HG03025 (cell line): ENCODE measurements at regions not wholly inside any gene's neighbourhood (a gene's known extent, or its start where the extent isn't known, plus 50 kb on each side); places are given as distances from the start of the nearest gene placed in this dataset.

Experiments used
- ATAC-seq: cut with Tn5 transposase; IDR thresholded peaks from one replicate; pipeline ENCODE4 v1.9.1; 2021; ENCODE audit warnings: mild to moderate bottlenecking, moderate library complexity; ENCODE audit not compliant: unreplicated experiment, low FRiP score

DNA sequence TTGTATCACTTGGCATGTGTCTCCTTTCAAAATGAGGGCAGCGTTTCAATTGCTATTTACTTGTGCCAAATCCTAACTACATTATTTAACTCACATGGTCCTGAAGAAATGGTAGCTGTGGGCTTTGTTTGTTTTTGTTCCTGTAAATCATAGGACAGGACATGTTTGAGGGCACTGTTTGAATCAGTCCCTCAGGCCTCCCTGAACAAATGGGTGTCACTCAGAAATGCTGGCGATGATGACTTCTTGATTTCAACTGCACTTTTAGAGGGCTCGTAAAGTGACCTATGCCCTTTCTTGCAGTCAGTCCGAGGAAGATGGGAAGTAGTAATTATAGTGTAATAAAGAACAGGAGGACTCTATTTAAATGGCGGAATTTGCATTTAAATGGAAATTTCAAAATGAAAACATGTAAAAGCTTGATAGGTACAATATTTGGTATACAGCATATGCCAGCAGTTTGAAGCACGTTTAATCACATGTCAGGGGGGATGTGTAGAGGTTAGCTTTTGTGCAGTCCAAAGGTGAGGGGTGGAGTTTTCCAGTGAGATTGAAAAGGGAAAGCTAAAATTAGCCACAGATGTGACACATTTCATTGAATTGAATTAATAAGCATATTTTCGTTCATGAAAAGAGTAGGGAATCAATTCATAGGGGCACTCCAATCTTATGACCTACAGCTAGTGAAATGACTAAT lies 1958.7 kb upstream of the IGFBP7 start:
- no peak for ATAC-seq

DNA sequence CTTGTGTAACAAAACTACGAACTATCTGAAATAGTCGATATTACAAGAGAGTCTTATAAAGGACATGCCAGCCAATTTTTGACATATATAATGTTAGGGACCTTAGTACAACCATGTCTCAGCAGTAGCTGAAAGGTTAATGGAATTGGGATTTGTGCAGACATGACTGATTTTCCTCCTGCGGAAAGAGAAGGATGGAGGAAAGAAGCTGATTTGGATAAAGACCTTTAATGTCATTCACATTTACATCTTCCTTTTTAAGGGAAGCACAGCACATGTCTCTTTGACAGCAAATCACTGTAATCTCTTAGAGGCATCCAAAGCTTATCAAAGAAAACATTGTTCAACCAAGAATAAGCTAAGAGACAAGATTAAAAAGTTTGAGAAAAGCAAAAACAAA lies 1976.2 kb upstream of the IGFBP7 start:
- ATAC-seq: no peak

- no peak for ATAC-seq
These were observed 1981.3 kb upstream of the IGFBP7 start for GRCh38 chr4:59091146-59092142.

DNA sequence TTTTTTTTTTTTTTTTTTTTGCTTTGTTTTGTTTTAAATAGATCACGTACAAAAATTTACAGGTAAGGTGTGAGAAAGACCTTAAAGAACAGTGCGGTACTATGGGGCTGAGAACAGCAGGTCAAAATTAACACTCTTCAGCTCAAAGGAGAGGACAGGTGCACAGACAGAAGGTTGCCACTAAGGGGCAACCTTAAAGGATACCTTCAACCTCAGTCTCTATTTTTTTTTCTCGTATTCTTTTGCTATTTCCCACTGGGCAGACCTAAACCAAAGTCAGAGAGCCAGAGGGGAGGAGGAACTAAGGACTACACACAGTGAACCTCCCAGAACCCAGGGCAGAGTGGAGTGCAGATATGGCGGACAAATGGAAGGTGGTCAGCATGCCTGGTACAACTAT lies 1984.3 kb upstream of the IGFBP7 start:
- ATAC-seq: no peak

DNA sequence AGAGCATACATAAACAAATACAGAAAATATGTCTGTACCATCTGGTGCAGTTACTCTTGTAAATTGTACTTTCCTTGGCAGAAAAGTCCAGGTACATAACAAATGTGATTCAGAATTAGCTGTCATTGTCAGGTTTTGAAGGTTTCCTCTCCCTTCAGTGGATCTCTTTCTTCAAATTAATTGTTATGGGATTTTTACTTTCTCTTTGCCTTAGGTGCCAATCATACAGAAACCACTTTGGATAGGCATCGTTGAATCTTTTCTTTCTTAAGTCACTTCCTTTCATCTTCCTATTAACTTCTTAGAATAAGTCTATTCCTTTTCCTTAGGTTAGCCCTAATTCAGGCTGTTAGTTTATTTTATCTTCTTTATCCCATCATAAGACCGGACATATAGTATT lies 1992.1 kb upstream of the IGFBP7 start:
- ATAC-seq: no peak

DNA sequence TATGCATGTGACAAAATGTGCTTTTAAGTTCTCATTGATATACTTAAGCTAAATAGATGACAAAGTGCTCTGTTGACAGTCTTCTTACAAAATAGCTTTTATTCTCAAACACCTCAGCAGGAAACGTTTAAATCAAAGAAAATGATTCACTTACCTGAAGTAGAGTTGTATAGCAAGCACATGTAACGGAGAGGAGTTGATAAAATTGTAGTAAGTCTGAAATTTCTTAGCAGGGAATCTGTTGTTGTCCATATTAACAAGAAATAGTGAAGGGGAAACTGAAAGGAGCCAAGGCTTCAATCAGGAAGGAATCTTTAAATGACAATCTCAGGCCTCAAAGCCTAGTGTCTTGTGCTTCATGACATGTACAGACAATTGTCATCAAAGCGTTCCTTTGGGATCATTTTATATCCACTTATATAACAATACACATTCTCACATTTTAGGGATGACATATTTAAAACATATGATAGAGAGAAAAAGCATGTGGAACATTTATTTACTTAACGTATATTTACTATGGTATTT lies 2010.2 kb upstream of the IGFBP7 start:
- no peak for ATAC-seq

DNA sequence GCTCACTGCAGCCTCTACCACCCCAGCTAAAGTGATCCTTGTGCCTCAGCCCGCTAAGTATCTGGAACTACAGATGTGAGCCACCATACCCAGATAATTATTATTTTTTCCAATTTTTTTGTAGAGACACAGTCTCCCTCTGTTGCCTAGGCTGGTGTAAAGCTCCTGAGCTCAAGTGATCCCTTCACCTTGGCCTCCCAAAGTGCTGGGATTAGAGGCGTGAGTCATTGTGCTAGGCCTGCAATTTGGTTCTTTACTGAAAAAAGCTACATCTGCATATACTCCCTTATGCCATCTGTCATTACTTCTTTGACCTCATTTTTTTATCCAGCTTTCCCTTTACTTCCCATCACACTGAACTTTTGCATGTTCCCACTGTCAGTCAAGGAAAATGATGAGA lies 2012.4 kb upstream of the IGFBP7 start:
- no peak for ATAC-seq

- no peak for ATAC-seq
These were observed 2016.0 kb upstream of the IGFBP7 start for GRCh38 chr4:59126159-59126558.

- no peak for ATAC-seq
These were observed 2016.8 kb upstream of the IGFBP7 start for GRCh38 chr4:59127006-59127405.

DNA sequence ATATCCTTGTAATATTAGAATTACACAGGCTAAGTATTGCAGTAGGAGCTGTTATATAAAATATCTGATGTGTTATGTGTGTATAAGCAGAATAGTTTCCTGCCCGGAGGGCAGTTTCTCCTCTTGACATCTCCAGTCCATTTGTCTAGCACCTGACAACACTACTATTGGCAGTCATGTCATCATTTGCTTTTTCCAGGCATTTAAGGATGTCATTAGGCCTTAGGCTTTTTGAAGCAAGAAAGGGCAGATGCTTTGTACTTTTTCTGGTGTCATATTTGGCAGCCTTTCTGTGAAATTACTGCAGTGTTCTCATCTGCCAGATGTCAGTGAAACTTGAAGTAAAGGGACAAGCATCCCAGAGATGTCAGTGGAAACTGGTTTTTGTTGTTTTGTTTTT lies 2017.6 kb upstream of the IGFBP7 start:
- ATAC-seq: no peak

DNA sequence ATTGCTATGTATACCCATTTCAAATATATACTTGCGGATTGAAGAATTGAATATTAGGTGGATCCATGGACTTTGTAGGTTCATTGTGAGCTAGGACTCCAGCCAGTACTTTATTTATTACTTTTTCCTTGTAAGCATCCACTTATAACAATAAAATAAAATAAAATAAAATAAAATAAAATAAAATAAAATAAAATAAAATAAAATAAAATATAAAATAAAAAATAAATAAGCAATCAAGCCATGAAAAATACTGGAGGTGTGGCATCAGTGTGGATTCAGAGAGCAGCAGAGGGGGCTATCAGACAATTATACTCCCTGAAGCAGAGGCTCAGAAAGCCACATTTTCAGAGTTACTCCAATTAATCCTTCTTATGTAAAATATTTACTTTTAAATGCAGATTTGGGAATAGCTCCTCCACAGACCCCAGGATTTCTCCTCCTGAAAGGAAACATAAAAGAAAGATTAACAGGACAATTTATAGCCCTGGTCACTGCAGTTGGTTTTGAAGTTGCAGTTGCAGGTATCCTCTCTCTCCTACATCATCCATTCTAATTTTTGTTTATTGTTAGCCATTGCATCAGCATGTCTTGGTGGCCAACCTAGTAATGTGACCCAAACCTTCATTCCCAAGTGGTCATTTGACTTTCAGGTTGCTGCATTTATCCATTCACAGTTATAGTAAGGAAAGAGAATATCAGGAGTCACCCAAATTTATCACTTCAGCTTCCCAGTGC lies 2025.2 kb upstream of the IGFBP7 start:
- ATAC-seq: no peak

- no peak for ATAC-seq
These were observed 2038.9 kb upstream of the ADGRL3 start for GRCh38 chr4:59161249-59161648.

DNA sequence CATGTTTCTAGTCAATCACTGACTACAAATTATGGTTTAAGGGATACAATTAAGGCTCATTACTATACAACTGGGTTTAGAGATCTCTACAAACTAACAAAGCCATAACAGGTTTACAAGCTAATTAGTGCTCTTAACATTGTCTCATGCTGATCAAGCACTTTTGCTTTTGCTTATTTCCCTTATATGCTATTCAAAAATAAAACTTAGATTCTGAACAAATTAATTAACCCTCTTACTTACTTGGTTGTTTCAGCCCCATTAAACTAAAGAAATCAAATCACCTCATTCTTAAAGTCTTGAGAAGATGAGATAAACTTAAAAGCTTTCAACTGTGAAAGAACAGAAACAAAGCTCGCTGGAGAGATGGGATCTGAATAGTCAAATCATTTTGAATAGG lies 2024.5 kb upstream of the ADGRL3 start:
- no peak for ATAC-seq

- ATAC-seq: no peak
These were observed 2020.8 kb upstream of the ADGRL3 start for GRCh38 chr4:59179372-59179771.

GRCh38 chr4:59180161-59180560 lies 2020.0 kb upstream of the ADGRL3 start:
- no peak for ATAC-seq

- ATAC-seq: no peak
These were observed 2019.2 kb upstream of the ADGRL3 start for GRCh38 chr4:59180969-59181368.

GRCh38 chr4:59195839-59196238 lies 2004.3 kb upstream of the ADGRL3 start:
- ATAC-seq: no peak

DNA sequence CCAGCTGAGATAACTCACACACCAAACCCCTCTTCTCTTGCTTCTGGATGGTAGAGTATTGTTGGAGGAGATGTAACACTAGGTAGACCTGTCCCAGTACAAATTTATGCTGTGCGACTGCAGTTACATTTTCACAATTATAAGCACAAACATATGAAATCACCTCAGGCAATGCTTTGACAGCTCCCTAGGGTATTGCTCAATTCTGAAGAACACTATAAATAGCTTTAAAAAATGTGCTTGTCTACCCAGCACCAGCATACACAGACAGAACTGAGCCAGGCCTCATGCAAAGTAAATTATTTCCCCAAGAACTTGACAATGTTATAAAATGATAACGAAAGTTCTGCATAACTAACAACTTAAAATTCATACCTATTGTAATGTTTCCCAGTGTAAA lies 1999.1 kb upstream of the ADGRL3 start:
- ATAC-seq: no peak

DNA sequence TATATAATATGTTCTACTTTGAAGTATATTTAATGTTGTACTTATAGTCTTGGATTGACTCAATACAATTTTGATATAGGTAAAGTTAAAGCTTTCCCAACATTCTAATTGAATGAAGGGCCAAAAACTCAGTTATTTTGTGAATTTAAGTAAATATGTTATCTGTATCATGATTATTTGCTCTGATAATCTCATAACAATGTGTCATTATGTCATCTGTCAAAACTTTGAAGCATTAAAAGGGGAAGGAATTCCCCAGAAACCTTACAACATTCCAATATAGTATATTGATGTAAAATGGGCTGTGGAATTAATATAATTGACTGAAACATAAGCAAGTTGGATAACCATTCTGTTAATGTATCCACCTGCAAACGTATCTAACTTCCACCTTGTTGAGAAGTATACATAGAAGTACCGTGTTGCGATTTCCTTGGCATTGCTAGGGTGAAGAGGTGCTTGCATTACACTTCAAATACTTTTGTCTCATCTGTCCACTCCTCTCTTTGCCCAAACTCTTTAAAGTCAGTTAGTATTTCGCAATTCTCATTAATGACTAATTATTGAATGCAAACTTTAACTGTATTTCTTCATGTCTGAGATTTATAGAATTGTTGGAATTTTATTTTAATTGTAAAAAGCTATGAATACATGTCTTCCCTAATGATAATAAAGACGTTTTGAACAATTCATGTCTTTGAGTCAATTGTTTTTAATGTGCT lies 1982.1 kb upstream of the ADGRL3 start:
- ATAC-seq: no peak

- ATAC-seq: no peak
These were observed 1977.9 kb upstream of the ADGRL3 start for GRCh38 chr4:59222221-59222620.
